HG03575 (cell line): ENCODE measurements at regions not wholly inside any gene's neighbourhood (a gene's known extent, or its start where the extent isn't known, plus 50 kb on each side); places are given as distances from the start of the nearest gene placed in this dataset.

ENCODE experiments used
- ATAC-seq: cut with Tn5 transposase; IDR thresholded peaks from one replicate; pipeline ENCODE4 v1.9.1; 2021; ENCODE audit not compliant: unreplicated experiment, insufficient number of reproducible peaks, low FRiP score; ENCODE audit errors: extremely low read depth

DNA sequence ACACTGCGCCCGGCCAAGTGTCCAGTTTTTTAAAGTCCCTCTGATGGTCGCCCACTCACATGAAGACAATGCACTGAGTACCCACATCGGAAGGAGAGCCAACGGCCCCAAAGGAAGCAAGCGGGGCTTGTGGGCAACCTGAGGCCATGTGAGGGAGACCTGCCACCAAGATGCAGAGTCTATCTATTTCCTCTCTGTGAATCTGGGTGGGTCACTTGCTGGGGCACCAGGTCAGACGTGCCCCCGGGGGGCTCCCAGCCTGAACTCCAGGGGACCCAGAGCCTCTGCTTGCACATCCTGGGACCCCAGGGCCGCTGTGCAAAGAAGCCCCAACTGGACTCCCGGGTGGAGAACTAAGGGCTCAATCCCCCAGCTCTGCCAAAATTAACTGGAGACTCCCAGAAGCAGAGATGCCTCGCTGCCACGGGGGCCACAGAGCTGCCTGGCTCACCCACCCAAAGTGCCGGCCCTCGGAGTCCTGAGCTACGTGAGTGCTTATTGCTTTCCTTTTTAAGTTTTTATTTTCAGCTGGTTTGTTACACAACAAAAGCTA is 106.4 kb downstream of the BRD1 start:
- no peak for ATAC-seq

DNA sequence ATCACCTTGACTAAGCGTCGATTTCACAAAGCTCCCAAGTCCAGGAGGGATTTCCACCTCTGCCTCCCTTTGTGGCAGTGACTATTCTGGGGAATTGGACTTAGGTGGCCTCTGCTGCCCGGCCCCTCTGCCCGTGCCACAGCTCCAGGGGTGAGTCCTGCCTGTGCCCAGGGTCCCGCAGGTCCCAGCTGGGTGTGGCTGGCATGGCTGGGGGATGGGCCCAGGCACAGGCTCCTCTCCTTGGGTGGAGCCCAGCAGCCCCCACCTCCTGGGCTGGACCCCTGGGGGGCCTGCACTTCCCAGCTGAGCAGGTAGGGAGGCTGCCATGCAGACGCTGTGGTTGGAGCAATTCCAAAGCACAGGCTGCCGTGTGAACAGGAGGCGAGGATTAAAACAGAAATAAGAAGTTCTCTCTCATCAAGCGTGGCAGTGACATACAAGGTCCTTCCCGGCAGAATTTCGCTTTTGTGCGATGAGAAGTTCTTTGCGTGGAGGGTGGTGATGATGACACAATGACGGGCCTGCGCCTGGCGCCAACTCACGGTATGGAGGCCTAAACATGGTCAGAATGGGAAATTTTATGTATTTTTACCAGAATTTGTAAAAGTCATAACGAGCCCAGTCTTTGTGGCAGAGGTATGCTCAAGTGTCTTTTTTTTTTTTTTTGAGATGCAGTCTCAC is 107.3 kb downstream of the BRD1 start:
- ATAC-seq, result no peak

DNA sequence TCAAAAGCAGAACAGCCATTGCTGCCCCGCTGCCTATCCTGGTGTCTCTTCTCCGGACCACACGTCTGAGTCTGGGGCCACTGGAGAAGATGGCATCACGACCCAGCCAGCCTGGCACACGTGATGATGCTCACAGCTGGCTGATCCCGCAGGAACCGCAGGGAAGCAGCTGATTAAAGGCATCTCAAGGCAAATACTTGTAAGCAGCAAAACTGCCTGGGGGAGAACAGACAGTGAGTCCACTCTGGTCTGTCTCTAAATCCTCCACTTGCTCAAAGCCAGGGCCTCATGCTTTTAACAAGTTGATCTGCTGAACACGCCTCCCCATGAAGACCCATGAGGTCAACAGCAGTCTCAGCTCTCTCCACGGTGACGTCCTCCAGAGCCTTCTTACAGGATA is 108.6 kb downstream of the BRD1 start:
- ATAC-seq, result no peak

DNA sequence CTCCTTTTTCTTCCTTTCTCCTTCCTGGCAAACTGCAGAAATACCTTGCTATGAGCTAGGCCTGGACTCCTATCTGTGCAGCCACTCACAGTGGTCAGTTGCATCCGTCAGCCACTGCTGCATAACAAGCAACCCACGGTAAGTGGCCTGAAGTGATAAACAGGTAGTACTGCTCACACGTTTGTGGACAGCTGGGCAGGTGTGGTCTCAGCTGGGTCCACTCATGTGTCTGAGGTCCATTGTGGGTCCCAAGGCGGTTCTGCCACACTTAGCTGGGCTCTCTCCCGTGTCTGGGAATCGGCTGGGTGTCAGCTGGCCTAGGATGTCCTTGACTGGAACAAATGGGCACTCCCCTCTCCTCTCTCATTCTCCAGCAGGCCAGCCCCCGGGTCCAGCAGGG is 109.3 kb downstream of the BRD1 start:
- ATAC-seq, result no peak

DNA sequence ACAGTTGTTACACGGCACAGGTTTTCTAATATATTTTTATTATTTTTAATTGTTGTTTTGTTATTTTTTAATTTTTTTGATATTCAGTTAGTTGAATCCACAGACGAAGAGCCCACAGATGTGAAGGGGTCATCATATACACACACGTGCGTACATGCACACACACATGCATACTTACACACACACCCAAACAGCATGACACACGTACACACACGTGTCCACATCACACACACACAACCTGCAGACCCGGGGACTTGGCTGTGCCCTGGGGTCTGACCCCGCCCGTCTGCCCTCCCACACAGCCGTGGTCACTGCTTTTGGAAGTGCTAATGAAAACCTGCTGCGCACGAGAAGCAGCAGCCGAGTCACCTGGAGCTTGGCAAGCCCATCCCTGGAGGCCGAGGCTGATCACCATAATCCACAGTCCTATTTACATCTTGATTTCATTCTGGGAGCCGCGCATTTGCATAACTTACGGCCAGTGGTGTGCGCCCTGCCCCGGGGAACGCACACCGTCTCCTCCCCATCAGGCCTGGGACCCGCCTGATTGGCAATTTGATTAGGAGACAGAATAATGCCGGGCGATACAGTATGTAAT is 110.3 kb downstream of the BRD1 start:
- ATAC-seq, result no peak

DNA sequence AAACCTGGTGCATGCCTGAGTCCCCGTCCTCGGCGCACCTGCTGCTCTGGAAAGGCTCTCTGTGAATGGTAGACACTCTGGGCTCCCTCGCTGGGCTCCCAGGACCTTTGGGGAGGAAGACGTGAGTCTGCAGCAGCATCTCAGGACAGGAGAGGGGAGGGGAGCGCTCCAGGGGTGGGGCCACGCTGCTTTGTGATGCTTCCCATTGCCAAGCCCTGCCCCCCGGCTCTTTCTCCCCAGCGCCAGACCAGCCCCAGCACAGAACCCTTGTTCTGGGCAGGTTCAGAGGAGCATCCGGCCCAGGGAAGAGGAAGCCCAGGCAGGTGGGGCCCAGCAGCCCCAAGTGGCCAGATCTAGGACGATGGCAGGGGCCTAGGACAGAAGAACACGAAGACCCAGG is 111.2 kb downstream of the BRD1 start:
- no peak for ATAC-seq

DNA sequence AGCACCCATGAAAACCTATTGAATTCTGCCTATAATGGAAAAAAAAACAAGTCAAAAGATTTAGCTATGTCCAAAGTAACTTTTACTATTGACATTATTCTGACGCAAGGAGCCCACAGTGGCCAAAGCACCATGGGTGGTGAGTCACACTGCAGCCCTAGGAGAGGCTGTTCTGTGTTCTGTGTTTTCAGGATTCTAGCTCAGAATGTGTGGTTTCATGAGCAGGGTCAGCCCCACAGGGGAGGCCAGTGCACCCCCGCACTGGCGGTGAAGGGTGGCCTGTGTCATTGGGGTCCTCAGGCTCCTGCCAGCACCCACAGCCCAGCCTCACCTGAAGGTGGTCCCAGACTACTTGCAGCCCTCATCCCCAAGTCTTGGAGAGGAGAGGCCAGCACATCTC is 112.2 kb downstream of the BRD1 start:
- ATAC-seq, result no peak

DNA sequence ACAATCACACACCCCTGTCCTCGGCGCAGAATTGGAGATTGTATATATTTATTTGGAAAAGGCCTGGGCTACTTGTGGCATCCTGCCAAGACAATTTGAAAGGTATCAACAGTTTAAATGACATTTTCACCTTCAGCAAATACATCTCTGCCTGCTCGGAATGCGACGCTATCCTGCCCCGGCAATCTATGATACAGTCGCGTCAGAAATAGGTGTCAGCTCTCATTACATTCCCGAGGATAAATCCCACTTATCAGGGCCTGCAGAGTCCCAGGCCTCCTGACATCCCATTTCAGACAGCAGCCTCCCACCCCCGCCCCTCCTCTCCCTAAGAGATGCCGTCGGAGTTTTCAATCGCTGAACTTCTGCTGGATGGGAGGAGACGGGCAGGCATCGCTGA is 114.7 kb downstream of the BRD1 start:
- ATAC-seq, result no peak

DNA sequence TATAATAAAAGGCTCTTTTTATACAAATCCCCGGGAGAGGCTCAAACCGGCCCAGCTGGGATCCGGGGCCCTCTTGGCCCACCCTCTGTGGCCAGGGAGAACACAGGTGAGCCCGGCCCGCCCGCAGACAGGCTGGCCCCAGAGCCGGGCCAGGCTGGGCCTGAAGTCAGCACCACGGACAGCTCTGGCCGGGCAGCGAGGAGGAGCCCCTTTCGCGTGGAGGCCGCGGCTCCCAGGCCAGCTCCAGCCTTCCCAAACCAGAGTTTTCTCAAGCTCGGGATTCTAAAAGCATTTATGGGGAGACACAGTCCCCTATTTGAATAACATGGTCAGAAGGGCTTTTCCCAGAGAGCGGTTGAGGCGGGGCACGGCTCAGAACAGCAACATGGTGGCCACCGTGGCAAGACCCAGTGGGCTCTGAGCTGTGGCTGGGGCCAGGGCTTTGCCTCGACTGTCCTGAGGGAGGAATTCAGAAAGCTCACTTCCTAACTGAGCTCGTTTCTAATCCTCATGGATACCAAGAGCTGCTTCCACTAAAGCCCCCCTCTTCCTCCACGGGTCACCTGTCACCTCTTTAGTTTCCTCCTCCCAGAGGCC is 115.4 kb downstream of the BRD1 start:
- no peak for ATAC-seq

DNA sequence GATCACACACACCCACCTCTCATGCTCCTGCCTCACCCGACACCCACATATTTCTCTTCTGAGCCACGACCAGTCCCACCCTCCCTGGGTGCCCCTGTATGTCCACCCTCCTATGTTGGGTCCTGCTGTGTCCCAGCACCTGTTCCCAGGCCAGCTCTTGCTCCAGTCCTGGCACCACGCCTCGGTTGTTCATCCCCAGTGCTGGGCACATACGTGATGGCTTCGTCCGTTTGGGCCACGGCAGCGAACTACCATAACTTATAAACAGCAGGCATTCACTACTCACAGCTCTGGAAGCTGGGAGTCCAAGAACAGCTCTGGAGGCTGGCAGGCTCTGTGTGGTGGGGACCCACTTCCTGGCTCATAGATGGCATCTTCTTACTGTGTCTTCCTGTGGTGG is 116.9 kb downstream of the BRD1 start:
- ATAC-seq, result no peak

DNA sequence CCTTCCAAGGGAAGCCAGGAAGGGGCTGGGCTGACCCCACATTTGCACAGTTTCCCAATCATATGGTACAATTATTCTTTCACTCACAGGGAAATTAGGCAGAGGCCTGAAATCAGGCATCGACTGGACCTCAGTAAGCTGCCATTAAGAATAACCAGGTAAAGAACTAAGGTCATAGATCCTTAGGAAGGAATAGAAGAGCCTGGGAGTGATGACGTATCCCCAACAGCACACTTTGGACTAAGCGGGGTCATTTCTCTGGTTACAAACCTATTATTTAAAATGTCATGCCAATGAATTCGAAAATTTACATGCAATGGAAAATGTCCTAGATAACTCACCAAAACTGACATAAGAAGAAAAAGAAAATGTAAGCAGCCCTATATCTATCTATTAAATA is 118.2 kb downstream of the BRD1 start:
- no peak for ATAC-seq

DNA sequence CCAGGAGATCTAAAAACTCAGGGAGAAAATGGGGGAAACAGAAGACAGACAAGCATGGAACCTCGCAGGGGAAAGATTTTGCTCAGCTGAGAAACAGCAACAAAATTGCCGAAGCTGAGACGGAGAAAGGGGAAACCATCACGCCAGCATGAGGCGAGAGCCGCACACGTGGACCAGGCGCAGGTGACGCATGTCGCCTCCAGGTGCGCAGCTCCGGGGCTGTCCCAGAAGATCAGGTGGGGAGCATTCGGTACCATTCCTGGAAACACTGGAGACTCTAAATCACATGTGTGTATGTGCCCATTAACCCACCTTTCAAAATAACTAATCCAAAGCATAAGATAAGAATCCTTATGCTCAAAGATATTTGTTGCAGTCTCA is 121.7 kb downstream of the BRD1 start:
- no peak for ATAC-seq

DNA sequence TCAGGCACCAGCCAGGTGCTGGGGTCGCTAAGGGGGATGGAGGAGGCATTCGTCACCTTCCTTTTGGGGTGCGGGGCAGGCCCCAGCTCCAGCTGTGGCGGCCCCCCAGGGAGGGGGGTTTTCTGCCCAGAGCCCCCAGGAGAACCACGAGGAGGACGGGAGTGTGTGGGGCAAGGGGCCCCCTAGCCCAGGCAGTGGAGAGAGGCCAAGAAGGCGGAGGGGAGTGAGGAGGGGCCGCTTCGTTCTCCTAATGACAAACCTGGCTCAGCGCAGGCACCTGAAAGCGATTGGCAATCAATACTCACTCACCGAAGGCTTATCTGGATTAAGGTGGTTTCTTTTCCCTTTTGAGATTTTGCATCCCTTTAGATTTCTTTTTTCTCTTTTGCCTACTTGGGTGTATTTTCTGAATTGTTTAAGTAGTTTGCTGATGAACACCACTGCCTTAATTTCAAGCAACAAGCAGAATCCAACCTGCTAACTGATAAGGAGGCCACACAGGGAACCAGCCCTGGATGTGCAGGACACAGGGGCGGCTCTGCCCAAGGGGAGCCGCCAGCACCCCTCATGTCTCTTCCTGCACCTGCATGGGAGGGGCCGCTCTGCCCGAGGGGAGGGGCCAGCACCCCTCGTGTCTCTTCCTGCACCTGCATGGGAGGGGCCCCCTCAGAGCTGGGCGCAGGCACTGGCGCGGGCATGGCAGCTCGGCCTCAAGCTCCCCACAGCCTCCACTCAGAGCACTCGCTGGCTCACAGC is 122.3 kb downstream of the BRD1 start:
- ATAC-seq, result no peak

DNA sequence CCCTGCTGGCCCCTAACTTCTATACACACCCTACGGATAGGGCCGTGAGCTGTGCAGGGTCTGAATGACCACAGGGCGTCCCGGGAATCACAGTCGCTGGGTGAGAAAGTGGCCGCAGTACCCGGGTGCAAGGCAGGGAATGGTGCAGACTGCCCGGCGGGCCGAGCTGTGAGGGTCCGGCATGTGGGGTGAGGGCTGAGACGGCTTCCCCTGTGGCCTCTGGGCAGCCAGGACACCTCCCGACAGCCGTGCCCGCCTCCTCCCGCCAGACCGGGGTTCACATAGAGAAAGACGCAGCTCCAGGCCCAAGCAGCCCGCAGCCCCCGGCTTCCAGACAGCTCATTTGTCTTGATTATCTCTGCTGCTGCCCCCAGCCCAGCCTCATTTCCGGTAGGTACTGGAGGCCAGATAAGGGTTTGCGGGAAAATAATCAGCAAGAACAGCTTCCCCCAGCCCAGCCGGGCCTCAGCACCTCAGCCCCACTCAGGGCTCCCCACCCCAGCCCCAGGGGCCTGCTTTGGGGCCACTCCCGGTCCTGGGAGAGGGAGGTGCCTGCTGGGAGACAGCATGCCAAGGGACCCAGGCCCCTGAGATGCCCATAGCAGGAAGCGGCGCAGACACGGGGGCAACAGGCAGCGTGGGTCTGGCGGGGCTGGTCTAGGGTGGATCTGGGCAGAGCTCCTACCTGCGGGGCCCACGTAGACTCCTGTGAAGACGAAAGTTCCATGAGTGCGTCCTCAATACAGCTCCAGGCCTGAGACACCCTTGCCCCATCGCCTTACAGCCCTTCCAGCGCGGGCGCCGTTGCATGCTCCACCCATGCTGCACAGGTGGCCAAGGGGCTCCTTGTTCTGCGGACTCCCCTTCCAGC is 123.1 kb downstream of the BRD1 start:
- ATAC-seq, result no peak

DNA sequence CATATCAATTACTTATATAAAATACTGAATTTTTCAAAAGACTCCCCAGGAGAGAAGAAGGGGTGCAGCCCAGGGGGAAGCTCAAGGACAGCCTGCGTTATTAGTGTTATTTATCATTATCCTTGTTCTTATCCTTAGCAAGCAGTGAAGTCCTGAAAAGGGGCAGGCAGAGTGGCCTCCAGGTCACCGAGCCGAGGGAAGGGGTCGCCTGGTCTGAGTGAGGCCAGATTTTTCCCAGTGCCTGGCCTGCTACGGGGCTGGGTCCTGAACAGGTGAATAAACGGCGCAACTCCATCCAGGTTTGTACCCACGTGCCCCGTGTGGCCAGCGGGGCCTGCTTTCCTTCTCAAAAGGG is 123.7 kb downstream of the BRD1 start:
- ATAC-seq, result no peak

DNA sequence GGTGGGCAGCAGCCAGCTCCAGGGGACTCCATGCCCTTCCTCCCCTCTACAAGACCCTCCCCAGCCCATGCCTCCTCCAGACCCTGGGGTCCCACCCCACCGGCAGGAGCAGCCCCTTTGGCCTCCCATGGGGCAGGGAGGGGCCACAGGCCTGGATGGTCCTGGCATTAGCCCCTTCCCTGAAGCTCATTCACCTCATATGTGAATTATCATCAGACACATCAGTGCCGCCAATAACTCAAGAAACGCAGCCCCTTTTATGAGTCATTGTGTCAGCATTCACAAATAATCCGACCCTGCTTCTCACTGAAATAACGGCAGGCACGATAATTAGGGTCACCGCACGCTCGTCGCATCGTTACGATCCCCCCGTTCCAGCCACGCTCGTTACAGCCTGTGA is 124.2 kb downstream of the BRD1 start:
- ATAC-seq, result no peak

DNA sequence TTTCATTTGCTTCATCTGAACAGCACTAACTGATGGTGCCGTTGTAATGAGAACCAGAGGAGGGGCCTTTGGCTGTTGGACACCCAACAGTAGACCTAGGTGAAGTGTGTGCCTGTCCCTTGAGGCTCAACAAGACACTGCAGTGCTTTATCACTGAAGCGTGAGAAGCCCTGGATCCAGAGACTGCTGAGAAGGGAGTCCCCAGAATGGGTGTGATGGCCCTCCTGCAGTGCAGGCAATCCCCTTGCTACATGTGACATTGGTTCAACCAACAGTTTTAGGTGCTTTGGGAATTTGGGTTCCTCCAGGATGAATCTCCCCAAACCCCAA is 125.6 kb downstream of the BRD1 start:
- ATAC-seq, result no peak

DNA sequence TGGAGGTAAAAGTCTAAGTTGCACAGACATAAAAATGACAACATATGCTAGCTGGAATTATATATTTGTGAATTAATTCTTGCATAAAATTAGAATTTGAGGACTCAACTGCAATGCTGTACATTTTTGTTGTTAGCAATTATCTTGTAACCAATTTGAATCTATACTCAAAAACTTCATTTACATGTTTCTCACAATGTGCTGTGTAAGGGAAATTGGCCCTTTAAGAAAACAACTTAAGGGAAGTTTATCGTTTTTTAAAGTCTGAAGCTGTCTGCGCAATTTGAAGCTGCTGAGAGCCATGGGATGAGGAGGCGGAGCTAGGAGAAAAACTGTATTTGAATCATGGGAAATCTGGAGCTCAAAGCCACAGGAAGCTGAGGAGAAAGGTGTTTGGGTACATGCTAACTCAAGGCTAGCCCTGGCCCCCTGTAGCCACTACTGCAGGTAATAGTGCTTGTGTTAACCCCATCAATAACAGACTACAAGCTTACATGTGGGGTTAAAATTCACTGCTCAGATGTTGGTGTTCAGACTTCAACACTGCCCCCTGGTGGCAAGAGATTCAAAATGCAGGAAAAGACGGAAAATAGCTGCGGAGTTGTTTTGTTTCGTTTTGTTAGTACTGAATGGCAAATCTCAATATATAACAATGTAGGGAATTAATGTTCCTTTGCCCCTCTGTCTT is 126.1 kb downstream of the BRD1 start:
- no peak for ATAC-seq
